LNCaP clone FGC (cell line): ENCODE measurements at regions not wholly inside any gene's neighbourhood (a gene's known extent, or its start where the extent isn't known, plus 50 kb on each side); places are given as distances from the start of the nearest gene placed in this dataset.

Source experiments
- DNase-seq: peaks from one replicate; pipeline ENCODE4 v3.0.0-alpha.2; 2011; ENCODE audit warnings: low read depth
- H3K4me3 ChIP-seq: 2 replicates; pipeline ENCODE4 v1.5.1; 2011; ENCODE audit warnings: mild to moderate bottlenecking, low read depth, low read length, control low read depth
- TF ChIP-seq, protein P1 (sequence below): IDR thresholded peaks from 2 replicates; pipeline ENCODE4 v1.5.1; 2012; ENCODE audit warnings: mild to moderate bottlenecking; ENCODE audit not compliant: control insufficient read depth, insufficient read depth; ENCODE audit errors: extremely low read depth

DNA sequence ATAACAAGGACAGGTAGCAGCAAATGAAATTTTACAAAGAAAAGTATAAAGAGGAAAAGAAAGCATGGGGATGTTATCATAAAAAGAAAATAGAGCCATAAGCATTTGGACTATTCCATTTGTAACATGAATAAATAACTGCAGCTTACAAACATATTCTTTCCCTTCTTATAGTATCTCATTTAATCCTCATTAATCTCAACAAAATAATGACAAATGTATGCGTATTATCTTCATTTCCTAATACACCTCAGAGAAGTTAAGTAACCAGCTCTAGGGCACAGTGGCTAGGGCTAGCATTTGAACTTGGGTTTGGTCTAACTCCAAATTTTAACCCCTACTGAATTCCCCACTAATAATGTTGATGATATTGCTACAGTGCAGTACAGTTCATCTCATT, 175.5 kb upstream of the POU5F2 start:
- TF ChIP-seq, protein P1, sequence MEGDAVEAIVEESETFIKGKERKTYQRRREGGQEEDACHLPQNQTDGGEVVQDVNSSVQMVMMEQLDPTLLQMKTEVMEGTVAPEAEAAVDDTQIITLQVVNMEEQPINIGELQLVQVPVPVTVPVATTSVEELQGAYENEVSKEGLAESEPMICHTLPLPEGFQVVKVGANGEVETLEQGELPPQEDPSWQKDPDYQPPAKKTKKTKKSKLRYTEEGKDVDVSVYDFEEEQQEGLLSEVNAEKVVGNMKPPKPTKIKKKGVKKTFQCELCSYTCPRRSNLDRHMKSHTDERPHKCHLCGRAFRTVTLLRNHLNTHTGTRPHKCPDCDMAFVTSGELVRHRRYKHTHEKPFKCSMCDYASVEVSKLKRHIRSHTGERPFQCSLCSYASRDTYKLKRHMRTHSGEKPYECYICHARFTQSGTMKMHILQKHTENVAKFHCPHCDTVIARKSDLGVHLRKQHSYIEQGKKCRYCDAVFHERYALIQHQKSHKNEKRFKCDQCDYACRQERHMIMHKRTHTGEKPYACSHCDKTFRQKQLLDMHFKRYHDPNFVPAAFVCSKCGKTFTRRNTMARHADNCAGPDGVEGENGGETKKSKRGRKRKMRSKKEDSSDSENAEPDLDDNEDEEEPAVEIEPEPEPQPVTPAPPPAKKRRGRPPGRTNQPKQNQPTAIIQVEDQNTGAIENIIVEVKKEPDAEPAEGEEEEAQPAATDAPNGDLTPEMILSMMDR, result no peak

DNA sequence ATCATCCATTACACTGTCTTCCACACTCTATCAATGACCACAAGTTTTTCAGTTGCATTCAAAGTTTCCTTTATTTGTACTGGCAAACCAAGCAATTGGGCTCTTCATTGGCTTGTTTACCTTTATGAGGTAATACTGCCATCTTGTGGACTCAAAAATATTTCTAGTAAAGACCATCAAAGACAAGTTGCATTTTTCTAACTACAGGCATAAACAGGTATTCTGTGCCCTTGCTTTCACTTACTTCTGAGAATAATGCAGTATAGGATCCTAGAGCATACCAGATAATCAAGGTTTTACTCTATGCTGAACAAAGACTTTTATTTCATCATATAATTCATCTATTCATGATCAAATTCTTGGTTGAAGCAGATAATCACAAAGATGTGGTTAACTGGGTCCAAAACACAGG, 173.7 kb upstream of the POU5F2 start:
- H3K4me3 ChIP-seq, result no peak overlapping the region
- peak; percentile 42 for DNase-seq
- TF ChIP-seq, protein P1, result peak; percentile 53

More for the DNA sequence above, 175.5 kb upstream of the POU5F2 start:
- DNase-seq, result no peak
- H3K4me3 ChIP-seq, result no peak overlapping the region

DNA sequence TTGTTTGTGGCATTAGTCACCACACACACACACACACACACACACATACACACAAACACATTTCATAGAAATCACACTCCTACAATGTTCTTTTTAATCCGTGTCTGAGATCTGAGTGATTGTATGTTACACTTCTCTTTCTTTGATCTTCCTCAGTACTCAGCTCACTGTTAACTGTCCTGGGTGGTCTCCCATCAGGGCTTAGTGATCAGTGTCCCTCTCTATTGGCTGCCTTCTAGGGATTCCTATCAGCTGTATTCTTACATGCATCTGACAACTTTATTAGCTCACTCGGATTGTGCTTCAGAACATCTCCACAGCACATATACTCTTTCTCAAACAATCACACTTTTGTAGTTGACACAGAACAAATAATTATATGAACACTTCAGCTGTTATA, 170.2 kb upstream of the POU5F2 start:
- no peak overlapping the region for H3K4me3 ChIP-seq
- TF ChIP-seq, protein P1, result no peak
- DNase-seq, result no peak

DNA sequence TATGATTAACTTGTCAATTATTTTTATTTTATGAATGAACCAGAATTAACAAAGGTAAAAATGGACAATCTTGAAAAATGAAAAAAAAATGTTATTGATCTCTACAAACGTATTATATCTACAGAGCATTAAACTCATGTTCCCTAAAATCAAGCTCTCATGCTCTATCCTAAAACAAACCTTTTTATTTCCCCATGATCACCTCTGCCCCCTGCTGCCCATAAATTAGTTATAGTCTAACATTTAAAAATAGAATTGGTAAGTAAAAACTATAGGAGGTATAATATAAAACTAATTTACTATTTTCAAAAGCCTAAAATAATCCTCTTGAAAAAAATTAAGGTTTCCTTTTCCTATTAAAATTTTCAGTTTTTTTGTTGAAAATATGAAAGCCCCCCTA, 168.0 kb upstream of the POU5F2 start:
- TF ChIP-seq, protein P1, result peak; percentile 45; the same call in 1 of the 2 replicates
- no peak overlapping the region for H3K4me3 ChIP-seq
- DNase-seq, result no peak

DNA sequence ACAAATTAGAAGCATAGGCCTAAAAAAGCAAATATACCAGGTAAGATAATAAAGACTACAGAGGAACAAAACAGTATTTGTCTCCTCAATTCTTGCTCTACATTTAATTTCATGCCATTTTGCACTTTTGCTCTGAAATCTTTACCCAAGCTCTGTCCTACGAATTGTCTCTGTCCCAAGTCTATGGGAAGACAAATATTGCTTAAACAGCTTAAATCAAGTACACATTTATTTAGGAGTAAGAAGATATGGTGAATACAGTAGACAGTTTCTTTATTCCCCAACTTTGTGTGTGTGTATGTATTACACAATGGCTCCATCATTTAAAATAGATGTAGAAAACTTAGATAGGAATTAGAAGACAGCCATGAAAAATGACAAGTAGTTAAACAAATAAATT, 163.5 kb upstream of the POU5F2 start:
- TF ChIP-seq, protein P1, result no peak
- DNase-seq, result no peak

DNA sequence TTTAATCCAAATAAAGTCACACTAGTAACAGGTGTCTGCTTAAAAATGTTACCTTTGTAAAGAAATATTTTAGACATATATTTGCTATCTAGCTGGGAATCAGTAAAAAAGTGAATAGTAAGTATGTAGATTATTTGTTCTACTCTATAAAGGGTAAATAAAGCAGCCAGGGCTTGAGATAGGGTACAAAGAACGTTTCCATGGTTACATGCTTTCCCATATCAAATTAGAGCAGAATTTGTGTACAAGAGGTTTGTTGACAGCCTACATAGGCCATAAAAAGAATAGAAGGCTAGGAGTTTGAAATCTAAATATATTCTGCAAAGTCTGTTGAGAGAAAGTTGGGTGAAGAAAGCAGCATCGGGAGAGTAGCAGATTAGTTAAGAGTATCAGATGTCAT, 160.9 kb upstream of the POU5F2 start:
- H3K4me3 ChIP-seq, result no peak overlapping the region
- no peak for DNase-seq
- TF ChIP-seq, protein P1, result no peak

More for the DNA sequence above, 163.5 kb upstream of the POU5F2 start:
- no peak overlapping the region for H3K4me3 ChIP-seq

DNA sequence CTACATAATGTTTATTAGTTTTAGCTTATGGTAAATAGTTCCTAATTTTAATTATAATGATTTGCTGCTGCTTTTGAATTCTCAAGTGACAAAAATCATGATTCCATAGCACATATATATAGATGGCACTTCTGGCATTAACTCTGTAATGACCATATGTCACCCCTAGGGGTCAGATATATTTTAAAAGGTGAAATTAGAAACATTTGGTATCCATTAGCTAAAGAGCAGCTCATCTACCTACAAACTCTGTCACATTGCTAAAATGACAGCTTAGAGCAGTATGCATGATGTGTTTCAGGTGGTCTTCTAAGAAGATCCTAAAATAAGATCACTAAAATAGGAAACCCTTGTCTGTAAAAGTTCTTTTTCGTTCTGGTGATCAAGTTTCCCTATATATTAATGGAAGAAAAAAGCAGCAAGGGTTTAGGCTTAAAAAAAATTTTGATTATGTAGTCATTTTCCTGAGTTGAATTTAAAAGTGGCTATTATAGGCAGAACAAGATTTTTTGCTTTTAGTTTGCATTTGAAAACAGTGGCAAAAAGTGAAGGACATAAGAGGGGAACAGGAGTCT, 157.7 kb upstream of the POU5F2 start:
- DNase-seq, result no peak
- H3K4me3 ChIP-seq, result no peak overlapping the region
- TF ChIP-seq, protein P1, result peak; percentile 42
